Activated naive CD4-positive, alpha-beta T cell treated with anti-CD3 and anti-CD28 coated beads, Interleukin-2, amount 50 U/mL, for 16 hours (primary cell): ENCODE measurements at regions not wholly inside any gene's neighbourhood (a gene's known extent, or its start where the extent isn't known, plus 50 kb on each side); places are given as distances from the start of the nearest gene placed in this dataset.
"Not testable (repeated sequence)": the region's sequence is repeated elsewhere in the genome, so short reads cannot be mapped to it uniquely, and the experiment has no call there.

Experiments used
- DNase-seq: peaks from one replicate; pipeline ENCODE4 v3.0.0-alpha.2; 2020

- DNase-seq: no peak
Measured at GRCh38 chr14:105711841-105712460, 185.6 kb downstream of the TMEM121 start.

- not testable (repeated sequence) for DNase-seq
Measured at GRCh38 chr14:105712670-105713069, 186.3 kb downstream of the TMEM121 start.

- not testable (repeated sequence) for DNase-seq
Measured at GRCh38 chr14:105713160-105713559, 186.8 kb downstream of the TMEM121 start.

- not testable (repeated sequence) for DNase-seq
Measured at GRCh38 chr14:105713836-105714235, 187.5 kb downstream of the TMEM121 start.

- not testable (repeated sequence) for DNase-seq
Measured at GRCh38 chr14:105718787-105719186, 192.4 kb downstream of the TMEM121 start.

GRCh38 chr14:105720106-105720505, 193.7 kb downstream of the TMEM121 start:
- not testable (repeated sequence) for DNase-seq

- DNase-seq: not testable (repeated sequence)
Measured at GRCh38 chr14:105720852-105721601, 194.6 kb downstream of the TMEM121 start.

GRCh38 chr14:105721602-105721970, 195.2 kb downstream of the TMEM121 start:
- DNase-seq: not testable (repeated sequence)

GRCh38 chr14:105721996-105722709, 195.8 kb downstream of the TMEM121 start:
- DNase-seq: not testable (repeated sequence)

- not testable (repeated sequence) for DNase-seq
Measured at GRCh38 chr14:105723271-105723670, 196.9 kb downstream of the TMEM121 start.

GRCh38 chr14:105723776-105724175, 197.4 kb downstream of the TMEM121 start:
- DNase-seq: not testable (repeated sequence)

- DNase-seq: not testable (repeated sequence)
Measured at GRCh38 chr14:105729825-105730368, 203.5 kb downstream of the TMEM121 start.

- not testable (repeated sequence) for DNase-seq
Measured at GRCh38 chr14:105730731-105731130, 204.3 kb downstream of the TMEM121 start.

- DNase-seq: not testable (repeated sequence)
Measured at GRCh38 chr14:105731221-105731985, 205.0 kb downstream of the TMEM121 start.

- DNase-seq: no peak
Measured at GRCh38 chr14:105733081-105734065, 207.0 kb downstream of the TMEM121 start.

GRCh38 chr14:105734241-105734640, 207.9 kb downstream of the TMEM121 start:
- DNase-seq: not testable (repeated sequence)

GRCh38 chr14:105736331-105736730, 209.9 kb downstream of the TMEM121 start:
- not testable (repeated sequence) for DNase-seq

- DNase-seq: no peak
Measured at GRCh38 chr14:105737504-105738246, 211.3 kb downstream of the TMEM121 start.

- no peak for DNase-seq
Measured at GRCh38 chr14:105738638-105739037, 212.3 kb downstream of the TMEM121 start.

- DNase-seq: no peak
Measured at GRCh38 chr14:105739331-105740102, 213.1 kb downstream of the TMEM121 start.
